ENCODE measurements at regions not wholly inside any gene's neighbourhood (a gene's known extent, or its start where the extent isn't known, plus 50 kb on each side); places are given as distances from the start of the nearest gene placed in this dataset.

DNA sequence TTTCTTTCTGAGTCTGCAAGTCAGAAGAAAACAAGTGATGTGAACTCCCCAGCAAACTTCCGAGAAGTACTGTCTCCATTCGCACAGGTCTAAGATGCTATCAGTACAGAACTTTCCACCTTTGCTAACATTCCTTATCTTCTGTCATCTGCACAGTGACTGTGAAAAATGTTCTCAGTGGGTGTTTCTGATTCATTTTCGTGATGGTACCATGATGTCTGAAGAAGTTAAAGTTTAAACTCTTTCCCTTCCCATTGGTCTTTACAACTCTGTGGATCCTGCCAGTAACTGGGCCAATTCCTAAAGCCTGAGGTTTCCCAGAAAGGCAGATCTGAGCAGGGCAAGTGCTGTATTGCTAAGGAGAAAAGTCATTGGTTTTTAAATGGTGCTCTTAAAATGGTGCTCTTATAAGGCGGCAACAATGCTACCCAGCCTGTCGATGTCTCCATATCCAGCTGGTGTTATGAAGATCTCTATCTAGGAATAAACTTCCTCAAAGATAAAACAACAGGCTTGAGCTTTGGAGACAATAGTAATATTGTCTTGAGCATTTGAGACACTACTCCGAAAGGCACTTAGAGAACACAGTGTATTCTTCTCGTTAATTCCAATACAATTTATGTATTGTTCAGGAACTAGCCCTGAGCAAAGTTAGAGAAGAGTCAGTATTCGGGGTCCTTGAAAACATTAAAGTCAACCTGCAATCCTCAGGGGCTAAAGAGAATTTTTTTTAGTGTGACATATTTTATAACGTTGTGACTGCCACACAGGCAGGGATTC lies 232.3 kb downstream of the OSR1 start:
- H3K4me2 ChIP-seq (ENCODE audit: low read depth, low read length, poor library complexity, severe bottlenecking), result no peak overlapping the region
- TF ChIP-seq EZH2phosphoT487 (IDR thresholded peaks at IDR 0.05; ENCODE audit: borderline replicate concordance), result no peak
- no peak for TF ChIP-seq CTCF (conservative IDR thresholded peaks at IDR 0.05; ENCODE audit: low read length)
- H3K9me2 ChIP-seq (replicated peaks; ENCODE audit: low read depth, low read length), result no peaks in the 10 kb centered on the region
- H3F3A ChIP-seq (ENCODE audit: low read depth), result no peaks in the 10 kb centered on the region
- no peak overlapping the region for H3K9ac ChIP-seq (ENCODE audit: low read depth, low read length, poor library complexity, severe bottlenecking)
- no peaks in the 10 kb centered on the region for H4K20me1 ChIP-seq (ENCODE audit: insufficient read depth, low read length, poor library complexity, severe bottlenecking)
- no peaks in the 10 kb centered on the region for H3K36me3 ChIP-seq (ENCODE audit: insufficient read depth, low read length)
- H2AFZ ChIP-seq (ENCODE audit: low read length), result no peak overlapping the region
- H3K4me1 ChIP-seq (ENCODE audit: insufficient read depth, low read length, poor library complexity, severe bottlenecking), result no peaks in the 10 kb centered on the region
- H3K4me3 ChIP-seq (ENCODE audit: low read length, poor library complexity, severe bottlenecking), result no peak overlapping the region
- H3K27me3 ChIP-seq (ENCODE audit: insufficient read depth, low read length, poor library complexity, severe bottlenecking), result no peaks in the 10 kb centered on the region
- no peaks in the 10 kb centered on the region for H3K9me3 ChIP-seq (ENCODE audit: insufficient read depth, low read depth, low read length)
- no peaks in the 10 kb centered on the region for H3K79me2 ChIP-seq (ENCODE audit: insufficient read depth, low read length)

DNA sequence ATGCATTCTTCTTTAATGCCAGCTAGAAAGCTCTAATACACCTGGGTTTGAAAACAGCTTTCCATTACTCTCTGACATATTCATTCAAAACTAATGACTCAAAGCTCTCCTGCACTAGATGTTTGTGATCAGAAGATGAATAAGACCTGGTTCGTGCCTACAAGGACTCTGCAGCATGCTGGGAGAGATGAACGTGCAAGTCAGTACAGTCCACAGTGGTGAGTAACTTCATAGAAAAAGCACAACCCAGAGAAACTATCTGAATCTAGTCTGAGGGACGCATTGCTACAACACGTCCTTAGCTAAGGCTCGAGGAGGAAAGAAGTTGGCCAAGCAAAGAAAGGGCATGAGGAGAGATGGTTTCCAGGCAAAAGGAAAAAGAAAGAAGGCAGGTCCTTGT lies 234.3 kb downstream of the OSR1 start:
- H3K4me2 ChIP-seq (ENCODE audit: low read depth, low read length, poor library complexity, severe bottlenecking), result no peak overlapping the region
- TF ChIP-seq CTCF (conservative IDR thresholded peaks at IDR 0.05; ENCODE audit: low read length), result no peak
- no peak for TF ChIP-seq EZH2phosphoT487 (IDR thresholded peaks at IDR 0.05; ENCODE audit: borderline replicate concordance)

GRCh38 chr2:19123556-19123955 lies 234.9 kb downstream of the OSR1 start:
- H3K27me3 ChIP-seq (ENCODE audit: insufficient read depth, low read length, poor library complexity, severe bottlenecking), result no peaks in the 10 kb centered on the region
- no peaks in the 10 kb centered on the region for H3K36me3 ChIP-seq (ENCODE audit: insufficient read depth, low read length)
- H3F3A ChIP-seq (ENCODE audit: low read depth), result no peaks in the 10 kb centered on the region
- no peak overlapping the region for H3K9ac ChIP-seq (ENCODE audit: low read depth, low read length, poor library complexity, severe bottlenecking)
- no peaks in the 10 kb centered on the region for H4K20me1 ChIP-seq (ENCODE audit: insufficient read depth, low read length, poor library complexity, severe bottlenecking)
- no peaks in the 10 kb centered on the region for H3K9me3 ChIP-seq (ENCODE audit: insufficient read depth, low read depth, low read length)
- H3K4me2 ChIP-seq (ENCODE audit: low read depth, low read length, poor library complexity, severe bottlenecking), result no peak overlapping the region
- TF ChIP-seq EZH2phosphoT487 (IDR thresholded peaks at IDR 0.05; ENCODE audit: borderline replicate concordance) (no peak), CTCF (conservative IDR thresholded peaks at IDR 0.05; ENCODE audit: low read length) (no peak)
- H3K79me2 ChIP-seq (ENCODE audit: insufficient read depth, low read length), result no peaks in the 10 kb centered on the region
- H3K4me1 ChIP-seq (ENCODE audit: insufficient read depth, low read length, poor library complexity, severe bottlenecking), result no peaks in the 10 kb centered on the region
- H3K4me3 ChIP-seq (ENCODE audit: low read length, poor library complexity, severe bottlenecking), result no peak overlapping the region
- no peaks in the 10 kb centered on the region for H3K9me2 ChIP-seq (replicated peaks; ENCODE audit: low read depth, low read length)
- no peak overlapping the region for H2AFZ ChIP-seq (ENCODE audit: low read length)

More for the DNA sequence above, 234.3 kb downstream of the OSR1 start:
- H3K4me1 ChIP-seq (ENCODE audit: insufficient read depth, low read length, poor library complexity, severe bottlenecking), result no peaks in the 10 kb centered on the region
- H3F3A ChIP-seq (ENCODE audit: low read depth), result no peaks in the 10 kb centered on the region
- no peaks in the 10 kb centered on the region for H3K9me2 ChIP-seq (replicated peaks; ENCODE audit: low read depth, low read length)
- no peaks in the 10 kb centered on the region for H4K20me1 ChIP-seq (ENCODE audit: insufficient read depth, low read length, poor library complexity, severe bottlenecking)
- H3K27me3 ChIP-seq (ENCODE audit: insufficient read depth, low read length, poor library complexity, severe bottlenecking), result no peaks in the 10 kb centered on the region
- H3K79me2 ChIP-seq (ENCODE audit: insufficient read depth, low read length), result no peaks in the 10 kb centered on the region
- no peak overlapping the region for H3K9ac ChIP-seq (ENCODE audit: low read depth, low read length, poor library complexity, severe bottlenecking)
- no peaks in the 10 kb centered on the region for H3K9me3 ChIP-seq (ENCODE audit: insufficient read depth, low read depth, low read length)
- no peaks in the 10 kb centered on the region for H3K36me3 ChIP-seq (ENCODE audit: insufficient read depth, low read length)
- no peak overlapping the region for H2AFZ ChIP-seq (ENCODE audit: low read length)
- H3K4me3 ChIP-seq (ENCODE audit: low read length, poor library complexity, severe bottlenecking), result no peak overlapping the region

Data from Loucy (cell line).